Cerebellar cortex (tissue), 1 donor: ENCODE measurements at regions not wholly inside any gene's neighbourhood (a gene's known extent, or its start where the extent isn't known, plus 50 kb on each side); places are given as distances from the start of the nearest gene placed in this dataset.
"Not testable (repeated sequence)": the region's sequence is repeated elsewhere in the genome, so short reads cannot be mapped to it uniquely, and the experiment has no call there.

ENCODE experiments used
- DNase-seq: peaks from one replicate; pipeline ENCODE4 v3.0.0-alpha.2; 2015; ENCODE audit warnings: low spot score

DNA sequence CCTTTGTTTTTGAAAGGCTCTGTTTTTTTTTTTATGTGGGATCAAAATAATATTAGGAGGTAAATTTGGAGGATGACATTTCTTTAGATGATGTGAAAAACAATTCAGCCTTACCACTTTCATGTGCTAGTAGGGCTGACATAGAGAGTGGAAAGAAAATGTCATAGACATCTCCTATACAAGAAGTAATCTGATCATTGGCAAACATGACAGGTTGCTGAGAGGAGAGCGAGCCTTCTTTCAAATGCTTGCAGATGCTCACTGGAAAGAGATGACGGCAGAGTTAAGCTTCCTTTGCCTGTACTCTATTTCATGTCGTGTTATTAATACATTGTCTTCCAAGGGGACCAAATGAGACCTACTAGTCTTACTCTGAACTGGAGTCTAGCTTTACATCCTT, 160.1 kb upstream of the DAP start:
- no peak for DNase-seq

DNA sequence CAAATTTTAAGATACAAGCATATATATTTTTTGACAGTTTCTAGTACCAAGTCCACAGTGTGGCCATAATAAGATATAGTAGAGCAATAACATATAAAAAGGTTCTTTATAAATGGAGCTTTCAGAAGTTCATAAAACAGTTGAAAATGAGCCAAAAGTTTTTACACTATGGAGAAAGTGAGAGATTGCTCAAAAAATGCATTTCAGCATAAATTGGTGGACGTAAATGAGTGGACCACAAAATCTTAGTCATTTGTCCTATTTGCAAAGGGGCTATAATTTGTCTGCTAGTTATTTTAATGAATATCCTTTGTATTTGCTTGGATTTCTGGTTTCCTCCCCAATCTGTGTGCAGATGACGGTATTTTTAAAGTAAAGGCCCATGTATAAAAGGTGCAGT, 159.4 kb upstream of the DAP start:
- DNase-seq = no peak

DNA sequence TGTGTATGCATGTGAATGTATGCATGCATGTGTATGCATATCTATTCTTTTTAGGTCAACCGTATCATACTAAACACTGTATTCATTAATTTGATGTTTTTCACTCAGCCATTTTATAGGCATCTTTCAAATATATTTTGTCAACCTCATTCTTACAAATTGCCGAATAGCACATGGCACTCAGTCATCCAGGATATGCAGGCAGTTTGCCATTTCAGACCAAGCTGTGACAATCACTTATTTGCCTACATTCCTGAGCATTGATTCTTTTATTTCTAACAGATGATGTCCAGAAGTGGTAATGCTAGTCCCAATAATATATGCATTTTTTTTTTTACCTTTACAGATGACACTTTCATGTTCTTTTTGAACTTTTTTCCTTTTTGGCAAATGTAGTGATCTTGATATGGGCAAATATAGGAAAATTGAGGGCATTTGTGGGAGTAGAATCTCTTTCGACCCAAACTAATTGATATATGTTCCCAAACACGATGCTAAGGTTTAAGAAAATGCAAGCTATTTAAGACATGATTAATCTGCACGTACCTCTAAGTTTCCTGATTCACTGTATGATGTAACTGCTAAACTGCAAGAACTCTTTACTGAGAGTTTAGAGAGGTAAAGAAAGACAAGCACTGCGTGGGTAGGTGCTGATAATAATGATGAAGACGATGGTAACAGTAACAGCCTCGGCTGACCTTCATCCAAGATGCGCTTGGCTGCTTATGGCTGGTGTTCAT, 153.9 kb upstream of the DAP start:
- no peak for DNase-seq

DNA sequence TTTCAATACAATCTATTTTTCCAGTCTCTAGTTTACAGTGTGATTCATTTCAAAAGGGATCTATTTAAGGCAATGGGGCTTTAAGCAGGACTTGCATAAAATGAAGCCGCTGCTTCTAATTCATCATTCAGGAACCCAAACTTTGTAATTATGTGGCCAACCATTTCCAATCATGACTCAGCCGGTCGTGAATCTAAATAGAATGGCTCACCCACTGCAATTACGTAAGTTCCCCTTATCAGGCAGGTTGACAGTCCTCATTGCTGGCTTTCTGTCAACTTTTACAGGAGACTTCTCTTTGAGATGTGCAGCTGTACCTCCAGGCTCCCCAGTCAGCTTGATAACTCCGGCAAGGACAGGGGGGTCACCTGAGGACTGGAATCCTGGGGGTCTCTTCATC, 152.8 kb upstream of the DAP start:
- peak; percentile 21 for DNase-seq

- DNase-seq = no peak
Measured at GRCh38 chr5:10913181-10913810, 152.3 kb upstream of the DAP start.

GRCh38 chr5:10912435-10912834, 151.4 kb upstream of the DAP start:
- DNase-seq = no peak

DNA sequence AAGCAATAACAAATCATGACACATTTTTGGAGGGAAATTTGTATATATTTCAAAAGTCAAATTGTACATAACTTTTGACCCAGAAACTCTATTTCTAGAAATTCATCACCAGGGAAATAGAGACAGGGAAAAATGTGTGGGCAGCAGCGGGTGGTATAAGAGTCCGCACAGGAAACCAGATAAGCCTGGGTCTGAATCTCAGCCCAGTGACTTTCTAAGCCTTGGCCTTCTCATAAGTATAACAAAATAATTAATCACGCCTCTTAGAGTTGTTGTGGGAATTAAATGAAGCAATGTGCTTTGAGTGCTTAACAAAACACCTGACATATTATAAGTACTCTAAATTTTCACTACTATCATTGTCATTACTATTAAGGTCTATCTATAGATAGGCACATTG, 149.2 kb upstream of the DAP start:
- DNase-seq = no peak

DNA sequence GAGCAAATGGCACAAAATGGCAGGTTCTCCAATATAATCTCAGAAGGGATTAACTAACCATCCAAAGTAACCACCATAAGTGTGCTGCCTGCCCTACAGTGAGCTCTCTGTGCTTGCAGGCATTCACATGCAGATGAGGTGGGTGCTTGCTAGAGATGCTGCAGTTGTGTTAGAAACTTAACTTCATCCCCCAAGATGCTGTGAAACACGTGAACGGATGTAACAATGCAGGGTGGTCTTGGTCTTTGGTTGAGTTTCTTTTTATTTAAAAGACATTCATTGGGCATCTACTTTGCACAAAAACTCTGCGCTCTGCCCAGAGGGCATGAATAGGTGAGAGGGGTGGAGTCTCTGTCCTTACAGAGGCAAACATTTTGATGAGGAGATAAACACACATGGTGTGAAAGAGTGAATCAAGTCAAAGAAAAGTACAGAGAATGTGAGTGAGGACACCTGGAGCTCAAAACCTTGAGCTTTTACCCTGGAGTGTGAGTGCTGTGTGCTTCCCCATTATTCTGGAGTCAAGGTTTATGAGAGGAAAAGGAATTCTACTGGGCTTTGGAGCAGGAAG, 143.9 kb upstream of the DAP start:
- DNase-seq = no peak

GRCh38 chr5:10903786-10904560, 142.9 kb upstream of the DAP start:
- peak; percentile 83 for DNase-seq

DNA sequence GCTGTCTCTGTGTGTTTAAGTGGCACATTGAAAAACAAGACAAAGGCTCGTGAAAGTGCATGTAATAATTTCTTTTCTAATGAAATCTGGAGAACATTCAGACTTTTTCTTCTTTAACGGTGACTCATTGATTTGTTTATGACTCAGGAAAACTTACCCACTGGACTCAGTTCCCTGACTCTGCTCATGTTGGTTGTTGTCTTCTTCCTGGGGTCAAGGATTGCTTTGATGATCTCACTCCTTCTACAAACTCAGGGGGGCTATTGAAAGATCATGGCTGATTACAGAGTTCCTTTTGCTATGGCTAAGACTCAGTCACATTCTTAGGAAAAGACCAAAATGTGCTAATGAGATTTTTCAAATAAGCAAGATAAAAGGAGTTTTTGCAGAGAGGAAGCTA, 141.1 kb upstream of the DAP start:
- DNase-seq = no peak

GRCh38 chr5:10898514-10898913, 137.5 kb upstream of the DAP start:
- DNase-seq = no peak

DNA sequence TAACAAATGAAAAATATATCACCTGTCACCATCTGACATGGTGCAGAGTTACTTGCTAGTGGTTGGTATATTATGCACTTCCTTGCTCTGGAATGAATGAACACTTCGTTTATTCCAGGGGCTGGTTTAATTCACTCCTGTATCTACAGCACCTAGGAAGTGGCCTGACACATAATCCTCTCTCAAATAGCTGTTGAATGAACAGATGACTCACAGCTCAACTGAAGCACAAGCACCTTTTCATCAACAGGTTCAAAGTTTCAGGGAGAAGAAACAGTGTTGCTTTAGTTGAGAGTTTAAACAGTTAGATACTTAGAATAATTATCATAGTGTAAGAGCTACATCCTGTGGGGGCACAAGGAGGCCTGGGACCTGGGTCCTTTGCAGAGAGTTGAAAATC, 135.0 kb upstream of the DAP start:
- no peak for DNase-seq

DNA sequence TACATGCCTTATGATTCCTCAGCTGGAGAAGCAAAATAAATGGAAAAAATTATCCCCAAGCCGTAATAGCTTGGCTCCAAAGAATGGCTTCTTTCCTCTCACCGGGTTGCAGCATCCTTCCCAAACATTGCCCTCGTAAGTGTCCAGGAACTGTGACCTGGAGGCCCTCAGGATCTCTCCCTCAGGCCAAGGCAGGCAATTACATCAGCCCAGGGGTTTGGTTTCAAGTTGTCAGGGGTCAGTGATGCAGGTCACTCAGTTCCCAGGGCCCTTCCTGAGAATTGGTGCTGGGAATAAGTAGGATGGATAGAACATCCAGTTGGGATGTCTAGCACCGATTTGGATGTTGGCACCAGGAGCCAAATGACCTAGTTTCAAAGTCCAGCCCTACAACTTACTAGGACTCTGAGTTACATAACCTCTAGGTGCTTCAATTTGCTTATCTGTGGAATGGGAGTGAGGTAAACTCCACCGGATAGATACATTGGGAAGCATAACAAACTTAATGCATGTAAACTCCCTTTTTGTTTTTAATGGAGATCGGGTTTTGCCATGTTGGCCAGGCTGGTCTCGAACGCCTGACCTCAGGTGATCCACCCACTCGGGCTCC, 133.5 kb upstream of the DAP start:
- no peak for DNase-seq

GRCh38 chr5:10892911-10893215, 131.8 kb upstream of the DAP start:
- no peak for DNase-seq

DNA sequence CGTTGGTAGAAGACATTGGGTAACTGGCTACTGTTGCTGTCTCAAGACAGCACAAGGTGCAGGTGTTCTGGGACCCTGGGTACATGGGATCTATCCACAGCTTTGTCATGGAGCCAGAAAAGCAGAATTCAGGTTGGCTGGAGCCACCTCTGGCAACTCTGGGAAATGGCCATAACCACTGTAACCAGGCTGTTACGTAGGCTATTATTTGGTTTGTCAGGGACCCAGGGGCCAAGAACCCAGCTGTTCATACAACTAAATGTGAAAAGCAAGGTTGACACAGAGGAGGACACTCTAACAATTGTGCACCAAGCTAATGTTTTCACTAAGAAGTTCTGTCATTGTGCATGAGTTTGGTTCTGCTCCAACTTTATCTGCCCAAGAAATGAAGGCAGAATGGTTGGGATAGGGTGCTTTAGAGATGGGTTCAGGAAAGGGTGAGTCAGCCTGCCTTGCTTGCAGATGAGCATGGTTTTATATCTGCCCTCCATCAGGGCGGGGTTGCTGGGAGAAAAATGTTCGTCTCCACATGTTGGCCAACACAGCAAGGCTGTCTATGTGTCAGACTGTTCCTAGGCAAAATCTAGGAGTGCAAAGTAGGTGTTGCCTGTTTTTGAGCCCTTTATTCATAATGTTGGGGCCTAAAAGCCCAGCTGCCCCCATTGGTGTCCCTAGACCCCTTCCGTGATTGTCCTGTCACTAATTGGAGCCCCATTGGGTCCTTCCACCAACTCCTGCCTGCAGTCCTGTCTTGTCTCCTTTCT, 131.3 kb upstream of the DAP start:
- DNase-seq = no peak

- DNase-seq = no peak
Measured at GRCh38 chr5:10891193-10891592, 130.2 kb upstream of the DAP start.

DNA sequence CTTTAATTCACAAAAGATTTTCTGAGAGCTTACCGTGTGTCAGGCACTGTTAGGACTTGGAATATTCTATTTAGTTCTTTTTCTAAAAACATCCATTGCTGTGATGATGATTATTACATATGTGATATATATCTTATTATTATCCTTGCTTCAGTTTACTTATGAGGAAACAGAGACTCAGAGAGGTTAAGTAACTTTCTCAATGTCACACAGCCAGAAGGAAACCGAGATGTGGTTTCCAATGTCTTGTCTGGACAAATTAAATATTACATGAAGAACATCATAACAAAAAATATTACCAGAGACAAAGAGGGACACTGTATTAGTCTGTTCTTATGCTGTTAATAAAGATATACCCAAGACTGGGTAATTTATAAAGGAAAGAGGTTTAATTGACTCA, 125.5 kb upstream of the DAP start:
- no peak for DNase-seq

GRCh38 chr5:10885026-10885425, 124.0 kb upstream of the DAP start:
- no peak for DNase-seq

DNA sequence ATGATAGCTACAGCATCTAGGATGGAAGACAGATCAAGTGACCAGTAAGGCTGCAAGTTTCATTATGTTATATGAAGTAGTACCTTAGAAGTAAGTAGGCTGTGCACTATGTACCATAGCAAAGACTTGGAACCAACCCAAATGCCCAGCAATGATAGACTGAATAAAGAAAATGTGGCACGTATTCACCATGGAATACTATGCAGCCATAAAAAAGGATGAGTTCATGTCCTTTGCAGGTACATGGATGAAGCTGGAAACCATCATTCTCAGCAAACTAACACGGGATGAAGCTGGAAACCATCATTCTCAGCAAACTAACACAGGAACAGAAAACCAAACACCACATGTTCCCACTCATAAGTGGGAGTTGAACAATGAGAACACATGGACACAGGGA, 122.9 kb upstream of the DAP start:
- not testable (repeated sequence) for DNase-seq

GRCh38 chr5:10880934-10881333, 119.9 kb upstream of the DAP start:
- DNase-seq = no peak

DNA sequence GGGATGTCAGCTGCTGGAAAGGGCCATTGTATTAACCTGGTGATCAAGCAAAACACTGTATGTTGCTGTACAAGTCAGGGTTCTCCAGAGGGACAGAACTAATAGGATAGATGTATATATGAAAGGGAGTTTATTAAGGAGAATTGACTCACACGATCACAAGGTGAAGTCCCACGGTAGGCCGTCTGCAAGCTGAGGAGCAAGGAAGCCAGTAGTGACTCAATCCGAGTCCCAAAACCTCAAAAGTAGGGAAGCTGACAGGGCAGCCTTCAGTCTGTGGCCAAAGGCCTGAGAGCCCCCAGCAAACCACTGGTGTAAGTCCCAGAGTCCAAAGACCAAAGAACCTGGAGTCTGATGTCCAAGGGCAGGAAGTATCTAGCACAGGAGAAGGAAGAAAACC, 116.0 kb upstream of the DAP start:
- DNase-seq = not testable (repeated sequence)
